ENCODE measurements at regions not wholly inside any gene's neighbourhood (a gene's known extent, or its start where the extent isn't known, plus 50 kb on each side); places are given as distances from the start of the nearest gene placed in this dataset.

GRCh38 chr6:133743621-133744020 lies 145.3 kb upstream of the TCF21 start:
- no peak for TF ChIP-seq TAF1 (IDR thresholded peaks at IDR 0.05; ENCODE audit: borderline replicate concordance, low read depth, low read length)
- TF ChIP-seq, protein P1, sequence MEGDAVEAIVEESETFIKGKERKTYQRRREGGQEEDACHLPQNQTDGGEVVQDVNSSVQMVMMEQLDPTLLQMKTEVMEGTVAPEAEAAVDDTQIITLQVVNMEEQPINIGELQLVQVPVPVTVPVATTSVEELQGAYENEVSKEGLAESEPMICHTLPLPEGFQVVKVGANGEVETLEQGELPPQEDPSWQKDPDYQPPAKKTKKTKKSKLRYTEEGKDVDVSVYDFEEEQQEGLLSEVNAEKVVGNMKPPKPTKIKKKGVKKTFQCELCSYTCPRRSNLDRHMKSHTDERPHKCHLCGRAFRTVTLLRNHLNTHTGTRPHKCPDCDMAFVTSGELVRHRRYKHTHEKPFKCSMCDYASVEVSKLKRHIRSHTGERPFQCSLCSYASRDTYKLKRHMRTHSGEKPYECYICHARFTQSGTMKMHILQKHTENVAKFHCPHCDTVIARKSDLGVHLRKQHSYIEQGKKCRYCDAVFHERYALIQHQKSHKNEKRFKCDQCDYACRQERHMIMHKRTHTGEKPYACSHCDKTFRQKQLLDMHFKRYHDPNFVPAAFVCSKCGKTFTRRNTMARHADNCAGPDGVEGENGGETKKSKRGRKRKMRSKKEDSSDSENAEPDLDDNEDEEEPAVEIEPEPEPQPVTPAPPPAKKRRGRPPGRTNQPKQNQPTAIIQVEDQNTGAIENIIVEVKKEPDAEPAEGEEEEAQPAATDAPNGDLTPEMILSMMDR (IDR thresholded peaks at IDR 0.05 in 2 of 3, conservative IDR thresholded peaks at IDR 0.05 in 1 of 3; ENCODE audit: control insufficient read depth in 2 of 3, extremely low read depth in 1 of 3, insufficient read depth in 1 of 3, low read depth in 3 of 3, low read length in 3 of 3): no peak
- TF ChIP-seq, protein P2, sequence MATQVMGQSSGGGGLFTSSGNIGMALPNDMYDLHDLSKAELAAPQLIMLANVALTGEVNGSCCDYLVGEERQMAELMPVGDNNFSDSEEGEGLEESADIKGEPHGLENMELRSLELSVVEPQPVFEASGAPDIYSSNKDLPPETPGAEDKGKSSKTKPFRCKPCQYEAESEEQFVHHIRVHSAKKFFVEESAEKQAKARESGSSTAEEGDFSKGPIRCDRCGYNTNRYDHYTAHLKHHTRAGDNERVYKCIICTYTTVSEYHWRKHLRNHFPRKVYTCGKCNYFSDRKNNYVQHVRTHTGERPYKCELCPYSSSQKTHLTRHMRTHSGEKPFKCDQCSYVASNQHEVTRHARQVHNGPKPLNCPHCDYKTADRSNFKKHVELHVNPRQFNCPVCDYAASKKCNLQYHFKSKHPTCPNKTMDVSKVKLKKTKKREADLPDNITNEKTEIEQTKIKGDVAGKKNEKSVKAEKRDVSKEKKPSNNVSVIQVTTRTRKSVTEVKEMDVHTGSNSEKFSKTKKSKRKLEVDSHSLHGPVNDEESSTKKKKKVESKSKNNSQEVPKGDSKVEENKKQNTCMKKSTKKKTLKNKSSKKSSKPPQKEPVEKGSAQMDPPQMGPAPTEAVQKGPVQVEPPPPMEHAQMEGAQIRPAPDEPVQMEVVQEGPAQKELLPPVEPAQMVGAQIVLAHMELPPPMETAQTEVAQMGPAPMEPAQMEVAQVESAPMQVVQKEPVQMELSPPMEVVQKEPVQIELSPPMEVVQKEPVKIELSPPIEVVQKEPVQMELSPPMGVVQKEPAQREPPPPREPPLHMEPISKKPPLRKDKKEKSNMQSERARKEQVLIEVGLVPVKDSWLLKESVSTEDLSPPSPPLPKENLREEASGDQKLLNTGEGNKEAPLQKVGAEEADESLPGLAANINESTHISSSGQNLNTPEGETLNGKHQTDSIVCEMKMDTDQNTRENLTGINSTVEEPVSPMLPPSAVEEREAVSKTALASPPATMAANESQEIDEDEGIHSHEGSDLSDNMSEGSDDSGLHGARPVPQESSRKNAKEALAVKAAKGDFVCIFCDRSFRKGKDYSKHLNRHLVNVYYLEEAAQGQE (IDR thresholded peaks at IDR 0.05; ENCODE audit: low read depth, low read length): no peak
- TF ChIP-seq CEBPZ (IDR thresholded peaks at IDR 0.05; ENCODE audit: low read depth, low read length): no peak
- no peak for TF ChIP-seq POLR2AphosphoS5 (IDR thresholded peaks at IDR 0.05; ENCODE audit: low read length)
- TF ChIP-seq POLR2A (IDR thresholded peaks at IDR 0.05; ENCODE audit: low read depth, low read length): no peak
- TF ChIP-seq, protein P3, sequence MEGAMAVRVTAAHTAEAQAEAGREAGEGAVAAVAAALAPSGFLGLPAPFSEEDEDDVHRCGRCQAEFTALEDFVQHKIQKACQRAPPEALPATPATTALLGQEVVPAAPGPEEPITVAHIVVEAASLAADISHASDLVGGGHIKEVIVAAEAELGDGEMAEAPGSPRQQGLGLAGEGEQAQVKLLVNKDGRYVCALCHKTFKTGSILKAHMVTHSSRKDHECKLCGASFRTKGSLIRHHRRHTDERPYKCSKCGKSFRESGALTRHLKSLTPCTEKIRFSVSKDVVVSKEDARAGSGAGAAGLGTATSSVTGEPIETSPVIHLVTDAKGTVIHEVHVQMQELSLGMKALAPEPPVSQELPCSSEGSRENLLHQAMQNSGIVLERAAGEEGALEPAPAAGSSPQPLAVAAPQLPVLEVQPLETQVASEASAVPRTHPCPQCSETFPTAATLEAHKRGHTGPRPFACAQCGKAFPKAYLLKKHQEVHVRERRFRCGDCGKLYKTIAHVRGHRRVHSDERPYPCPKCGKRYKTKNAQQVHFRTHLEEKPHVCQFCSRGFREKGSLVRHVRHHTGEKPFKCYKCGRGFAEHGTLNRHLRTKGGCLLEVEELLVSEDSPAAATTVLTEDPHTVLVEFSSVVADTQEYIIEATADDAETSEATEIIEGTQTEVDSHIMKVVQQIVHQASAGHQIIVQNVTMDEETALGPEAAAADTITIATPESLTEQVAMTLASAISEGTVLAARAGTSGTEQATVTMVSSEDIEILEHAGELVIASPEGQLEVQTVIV (IDR thresholded peaks at IDR 0.05; ENCODE audit: borderline replicate concordance, partially characterized antibody): no peak
- TF ChIP-seq NFXL1 (IDR thresholded peaks at IDR 0.05; ENCODE audit: borderline replicate concordance): no peak
- TF ChIP-seq NFYB (IDR thresholded peaks at IDR 0.05; ENCODE audit: insufficient read depth, low read depth, low read length): no peak
